ENCODE measurements at regions not wholly inside any gene's neighbourhood (a gene's known extent, or its start where the extent isn't known, plus 50 kb on each side); places are given as distances from the start of the nearest gene placed in this dataset.

DNA sequence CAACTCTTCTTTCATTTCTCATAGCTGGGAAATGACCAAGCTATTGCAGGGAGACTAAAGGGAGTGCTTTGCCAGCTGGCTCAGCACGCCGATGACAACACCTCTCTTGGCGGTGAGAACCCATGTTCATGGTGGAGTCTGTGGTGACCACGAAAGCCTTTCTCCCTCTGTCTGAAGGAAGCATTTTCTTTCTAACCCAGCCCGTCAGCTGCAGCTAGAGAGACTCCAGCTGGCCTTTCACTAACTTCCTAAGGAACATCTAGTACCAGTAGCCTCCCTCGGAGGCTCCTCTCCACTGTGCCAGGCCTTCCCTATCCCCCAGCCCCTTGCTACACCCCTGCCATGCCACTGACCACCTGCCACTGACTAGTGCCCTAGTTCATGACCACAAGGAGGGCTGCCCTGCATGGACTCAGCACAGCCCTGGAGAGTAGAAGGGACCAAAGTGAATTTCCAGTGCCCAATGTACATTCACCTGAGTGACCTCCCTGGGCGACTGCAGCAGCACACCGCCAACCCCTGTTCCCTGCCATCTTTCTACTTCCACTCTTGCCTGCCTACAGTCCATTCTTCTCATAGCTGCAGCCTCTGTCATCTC lies 81.3 kb downstream of the CBLN1 start:
- TF ChIP-seq POLR2A (IDR thresholded peaks at IDR 0.05; ENCODE audit: low read depth, low read length): no peak
- TF ChIP-seq TAF1 (IDR thresholded peaks at IDR 0.05; ENCODE audit: borderline replicate concordance, low read depth, low read length): no peak

Data from GM12892 (cell line).